ENCODE measurements at regions not wholly inside any gene's neighbourhood (a gene's known extent, or its start where the extent isn't known, plus 50 kb on each side); places are given as distances from the start of the nearest gene placed in this dataset.
"Not testable (repeated sequence)": the region's sequence is repeated elsewhere in the genome, so short reads cannot be mapped to it uniquely, and the experiment has no call there.

DNA sequence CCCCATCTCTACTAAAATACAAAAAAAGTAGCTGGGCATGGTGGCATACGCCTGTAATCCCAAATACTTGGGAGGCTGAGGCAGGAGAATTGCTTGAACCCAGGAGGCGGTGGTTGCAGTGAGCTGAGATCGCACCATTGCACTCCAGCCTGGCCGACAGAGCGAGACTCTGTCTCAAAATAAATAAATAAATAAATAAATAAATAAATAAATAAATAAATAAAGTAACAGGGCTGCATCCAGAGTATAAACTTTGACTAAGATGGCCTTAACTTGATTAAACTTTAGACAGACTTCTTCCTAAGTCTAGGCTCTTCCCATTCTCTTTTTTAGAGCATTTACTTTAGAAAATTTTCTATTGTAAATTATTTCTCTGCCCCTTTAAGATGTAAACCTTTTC, 105.6 kb upstream of the RORA start:
- DNase-seq (ENCODE audit: low read depth, low spot score); H3K9me3 ChIP-seq (ENCODE audit: control insufficient read depth, insufficient read depth, low read length); H3K27ac ChIP-seq (ENCODE audit: low read length); H3K27me3 ChIP-seq (ENCODE audit: control insufficient read depth, insufficient read depth, low read length); H3K4me3 ChIP-seq (ENCODE audit: low read length); H3K36me3 ChIP-seq (ENCODE audit: control insufficient read depth, insufficient read depth, low read length); H3K4me1 ChIP-seq (ENCODE audit: control insufficient read depth, insufficient read depth, low read length): not testable (repeated sequence)
- WGBS (ENCODE audit: insufficient coverage, insufficient read length), result no CpG with 5 or more reads among the region's 5 CpGs

DNA sequence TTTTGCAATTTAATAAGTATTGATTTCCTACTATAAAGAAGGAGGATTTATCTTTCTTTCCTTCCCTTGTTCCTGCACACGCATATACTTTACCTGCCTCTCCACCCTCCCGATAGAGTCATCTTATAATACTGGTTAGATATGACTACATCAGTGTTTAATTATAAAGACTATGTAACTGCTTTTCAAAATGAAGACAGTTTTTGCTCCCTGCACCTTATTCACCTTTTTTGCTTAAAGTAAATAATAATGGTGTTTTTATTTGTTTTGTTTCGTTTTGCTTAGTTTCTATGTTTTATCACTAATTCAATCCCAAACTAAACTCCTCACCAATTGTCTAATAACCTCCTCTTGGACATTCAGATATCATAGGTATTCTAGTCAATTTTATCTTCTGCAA, 101.9 kb upstream of the RORA start:
- H3K27me3 ChIP-seq (ENCODE audit: control insufficient read depth, insufficient read depth, low read length), result no peaks in the 10 kb centered on the region
- WGBS (ENCODE audit: insufficient coverage, insufficient read length), result no CpG with 5 or more reads among the region's 3 CpGs

DNA sequence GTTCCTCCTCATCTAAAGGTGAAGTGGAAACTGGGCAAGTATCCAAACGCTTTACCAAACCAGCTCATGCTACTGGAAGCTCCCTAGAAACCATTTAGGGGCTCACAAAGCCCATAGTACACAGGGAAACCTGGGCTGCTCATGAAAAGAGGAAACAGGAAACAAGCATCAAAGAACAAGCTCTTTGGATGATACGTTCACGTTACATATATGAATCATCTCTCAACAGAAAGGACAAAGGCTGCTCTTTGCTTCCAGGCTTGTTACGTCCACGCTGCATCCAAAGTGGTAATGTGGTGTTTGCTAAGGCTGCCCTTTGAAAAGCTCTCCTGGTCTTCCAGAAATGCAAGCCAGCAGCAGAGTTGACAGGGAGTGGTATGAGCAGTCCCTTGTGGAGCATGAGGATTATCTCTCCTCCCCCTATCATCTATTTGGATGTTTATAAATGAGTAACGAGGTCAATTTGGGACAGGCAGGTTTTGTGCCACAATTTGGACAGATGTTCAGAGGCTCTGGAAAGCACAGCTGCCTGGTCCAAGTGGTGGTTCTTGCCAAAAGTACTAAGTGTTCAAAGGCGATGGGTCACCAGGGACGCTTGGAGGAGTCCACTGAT, 98.0 kb upstream of the RORA start:
- no CpG with 5 or more reads among the region's 8 CpGs for WGBS (ENCODE audit: insufficient coverage, insufficient read length)
- Histone ChIP-seq H3K4me3 (ENCODE audit: low read length) (no peak overlapping the region), H3K9me3 (ENCODE audit: control insufficient read depth, insufficient read depth, low read length) (no peaks in the 10 kb centered on the region), H3K4me1 (ENCODE audit: control insufficient read depth, insufficient read depth, low read length) (no peaks in the 10 kb centered on the region), H3K27ac (ENCODE audit: low read length) (no peak overlapping the region), H3K27me3 (ENCODE audit: control insufficient read depth, insufficient read depth, low read length) (no peaks in the 10 kb centered on the region), H3K36me3 (ENCODE audit: control insufficient read depth, insufficient read depth, low read length) (no peaks in the 10 kb centered on the region)
- no peak for DNase-seq (ENCODE audit: low read depth, low spot score)

More for the DNA sequence above, 101.9 kb upstream of the RORA start:
- Histone ChIP-seq H3K4me1 (ENCODE audit: control insufficient read depth, insufficient read depth, low read length) (no peaks in the 10 kb centered on the region), H3K9me3 (ENCODE audit: control insufficient read depth, insufficient read depth, low read length) (no peaks in the 10 kb centered on the region), H3K27ac (ENCODE audit: low read length) (no peak overlapping the region), H3K36me3 (ENCODE audit: control insufficient read depth, insufficient read depth, low read length) (no peaks in the 10 kb centered on the region), H3K4me3 (ENCODE audit: low read length) (no peak overlapping the region)
- no peak for DNase-seq (ENCODE audit: low read depth, low spot score)

DNA sequence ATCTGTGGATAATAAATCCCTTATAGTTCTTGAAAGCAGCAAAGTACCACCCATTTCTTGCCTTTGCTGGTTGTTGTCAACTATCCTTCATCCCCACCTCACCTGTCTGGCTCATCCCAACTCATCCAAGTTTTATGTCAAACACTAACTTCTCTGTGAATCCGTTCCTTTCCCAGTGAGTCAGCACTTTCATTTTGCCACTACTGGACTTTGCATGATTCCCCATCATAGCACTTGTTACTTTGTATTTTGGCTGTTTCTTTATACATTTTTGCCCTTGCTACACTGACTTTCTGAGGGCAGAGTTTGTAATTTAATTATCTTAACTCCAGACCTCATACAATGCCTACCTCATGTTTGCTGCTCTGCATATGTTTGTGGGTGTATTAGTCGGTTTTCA, 90.8 kb upstream of the RORA start:
- Histone ChIP-seq H3K4me3 (ENCODE audit: low read length) (no peak overlapping the region), H3K9me3 (ENCODE audit: control insufficient read depth, insufficient read depth, low read length) (no peaks in the 10 kb centered on the region), H3K4me1 (ENCODE audit: control insufficient read depth, insufficient read depth, low read length) (no peaks in the 10 kb centered on the region), H3K27me3 (ENCODE audit: control insufficient read depth, insufficient read depth, low read length) (no peaks in the 10 kb centered on the region), H3K36me3 (ENCODE audit: control insufficient read depth, insufficient read depth, low read length) (no peaks in the 10 kb centered on the region), H3K27ac (ENCODE audit: low read length) (no peak overlapping the region)
- WGBS (ENCODE audit: insufficient coverage, insufficient read length), result no CpG with 5 or more reads among the region's 2 CpGs
- no peak for DNase-seq (ENCODE audit: low read depth, low spot score)

DNA sequence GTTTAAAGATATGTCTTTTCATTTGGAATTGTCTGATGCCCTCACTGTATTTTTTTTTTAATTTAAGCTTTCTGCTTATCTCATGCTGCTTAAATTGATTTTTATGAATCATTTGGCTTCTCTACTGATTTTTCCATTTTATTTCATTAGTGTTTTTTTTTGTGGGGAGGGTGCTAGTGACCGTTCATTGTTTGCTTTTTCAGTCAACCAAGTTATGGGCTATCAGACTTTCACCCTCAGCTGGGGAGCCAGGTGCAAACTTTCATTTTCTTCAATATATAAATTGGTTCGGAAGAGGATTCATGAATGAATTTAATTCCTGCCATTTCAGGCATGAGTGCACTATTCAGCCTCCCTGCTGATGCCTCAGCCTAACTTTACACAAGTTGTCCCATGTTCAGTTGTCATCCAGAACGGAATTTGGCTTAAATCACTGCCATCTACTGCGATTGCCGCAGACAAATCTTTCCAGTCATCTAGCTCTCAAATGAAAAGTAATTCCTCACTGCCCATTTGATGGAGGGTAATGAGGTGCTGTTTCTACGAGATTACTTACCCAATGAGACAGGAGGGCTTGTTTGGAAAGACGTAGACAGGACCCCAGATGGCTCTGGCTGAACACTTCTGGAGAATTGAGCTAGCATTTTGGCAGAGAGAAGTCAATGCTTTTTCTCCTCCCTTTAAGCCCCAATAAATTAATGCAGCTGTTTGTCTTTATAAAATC, 89.9 kb upstream of the RORA start:
- H3K4me1 ChIP-seq (ENCODE audit: control insufficient read depth, insufficient read depth, low read length), result no peaks in the 10 kb centered on the region
- no peak for DNase-seq (ENCODE audit: low read depth, low spot score)
- H3K36me3 ChIP-seq (ENCODE audit: control insufficient read depth, insufficient read depth, low read length), result no peaks in the 10 kb centered on the region
- H3K27ac ChIP-seq (ENCODE audit: low read length), result no peak overlapping the region
- H3K27me3 ChIP-seq (ENCODE audit: control insufficient read depth, insufficient read depth, low read length), result no peaks in the 10 kb centered on the region
- H3K4me3 ChIP-seq (ENCODE audit: low read length), result no peak overlapping the region
- no CpG with 5 or more reads among the region's 7 CpGs for WGBS (ENCODE audit: insufficient coverage, insufficient read length)
- no peaks in the 10 kb centered on the region for H3K9me3 ChIP-seq (ENCODE audit: control insufficient read depth, insufficient read depth, low read length)

DNA sequence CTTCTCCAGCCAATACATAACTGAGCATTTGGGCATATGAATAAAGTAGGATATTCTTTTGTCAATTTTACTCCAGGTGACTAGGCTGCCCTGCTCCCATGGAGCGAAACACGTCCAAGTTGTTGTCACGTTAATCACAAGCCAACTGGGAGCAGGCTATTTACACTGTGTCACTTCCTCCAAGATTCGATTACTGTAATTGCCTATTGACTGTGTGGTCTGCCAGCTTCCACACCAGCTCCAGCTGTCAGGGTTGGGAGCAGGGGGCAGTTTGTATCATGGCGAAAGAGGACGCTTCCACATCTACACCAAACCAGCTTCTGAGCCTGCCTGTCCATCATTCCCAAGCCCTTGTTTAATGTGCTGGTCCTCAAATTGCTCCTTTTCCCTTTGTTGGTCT, 89.2 kb upstream of the RORA start:
- DNase-seq (ENCODE audit: low read depth, low spot score), result no peak
- Histone ChIP-seq H3K4me3 (ENCODE audit: low read length) (no peak overlapping the region), H3K4me1 (ENCODE audit: control insufficient read depth, insufficient read depth, low read length) (no peaks in the 10 kb centered on the region), H3K36me3 (ENCODE audit: control insufficient read depth, insufficient read depth, low read length) (no peaks in the 10 kb centered on the region), H3K9me3 (ENCODE audit: control insufficient read depth, insufficient read depth, low read length) (no peaks in the 10 kb centered on the region), H3K27ac (ENCODE audit: low read length) (no peak overlapping the region), H3K27me3 (ENCODE audit: control insufficient read depth, insufficient read depth, low read length) (no peaks in the 10 kb centered on the region)
- no CpG with 5 or more reads among the region's 6 CpGs for WGBS (ENCODE audit: insufficient coverage, insufficient read length)

DNA sequence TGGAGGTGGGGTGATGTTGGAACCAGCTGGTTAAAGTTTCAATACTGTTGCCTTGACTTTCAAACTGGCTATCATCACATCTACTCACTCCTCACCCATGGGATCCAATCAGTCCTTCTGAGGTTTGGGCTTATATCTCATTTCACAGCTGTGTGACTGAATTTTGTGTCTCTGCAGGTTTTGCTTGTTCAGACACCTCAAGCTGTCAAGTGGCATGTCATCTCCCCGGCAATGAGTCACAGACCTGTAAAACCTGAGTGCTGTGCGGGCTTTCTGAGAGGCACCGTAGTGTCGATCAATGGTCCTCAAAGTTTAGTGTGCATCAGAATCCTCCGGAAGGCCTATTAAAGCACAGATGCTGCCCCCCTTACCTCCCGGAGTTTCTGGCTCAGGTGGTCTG, 86.4 kb upstream of the RORA start:
- Histone ChIP-seq H3K27me3 (ENCODE audit: control insufficient read depth, insufficient read depth, low read length) (no peaks in the 10 kb centered on the region; the same call in 1 of the 2 replicates), H3K9me3 (ENCODE audit: control insufficient read depth, insufficient read depth, low read length) (no peaks in the 10 kb centered on the region), H3K4me1 (ENCODE audit: control insufficient read depth, insufficient read depth, low read length) (no peaks in the 10 kb centered on the region; the same call in 1 of the 2 replicates), H3K27ac (ENCODE audit: low read length) (no peak overlapping the region), H3K4me3 (ENCODE audit: low read length) (no peak overlapping the region), H3K36me3 (ENCODE audit: control insufficient read depth, insufficient read depth, low read length) (no peaks in the 10 kb centered on the region)
- no peak for DNase-seq (ENCODE audit: low read depth, low spot score)
- no CpG with 5 or more reads among the region's 6 CpGs for WGBS (ENCODE audit: insufficient coverage, insufficient read length)

DNA sequence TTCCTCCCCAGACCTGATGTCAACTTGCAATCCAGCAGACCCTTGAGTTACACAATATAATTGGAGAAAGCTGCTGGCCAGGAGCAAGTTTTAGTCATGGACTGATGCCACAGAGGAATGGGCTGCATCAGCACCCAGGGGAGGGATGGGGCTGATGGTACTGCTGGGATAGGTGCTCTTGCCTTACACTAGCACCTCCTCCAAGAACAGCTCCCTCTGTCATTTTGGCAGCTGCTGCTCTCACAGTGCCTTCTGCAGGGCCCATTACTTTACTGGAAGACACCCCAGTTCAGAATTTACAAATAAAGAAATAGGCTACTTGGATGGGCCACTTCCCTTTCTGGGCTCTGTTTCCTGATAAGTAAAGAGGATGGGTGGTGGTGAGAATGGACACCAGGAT, 85.3 kb upstream of the RORA start:
- H3K27ac ChIP-seq (ENCODE audit: low read length), result no peak overlapping the region
- DNase-seq (ENCODE audit: low read depth, low spot score), result no peak
- H3K4me1 ChIP-seq (ENCODE audit: control insufficient read depth, insufficient read depth, low read length), result no peaks in the 10 kb centered on the region; the same call in 1 of the 2 replicates
- H3K36me3 ChIP-seq (ENCODE audit: control insufficient read depth, insufficient read depth, low read length), result no peaks in the 10 kb centered on the region
- no peaks in the 10 kb centered on the region for H3K9me3 ChIP-seq (ENCODE audit: control insufficient read depth, insufficient read depth, low read length)
- no peak overlapping the region for H3K4me3 ChIP-seq (ENCODE audit: low read length)
- no peaks in the 10 kb centered on the region; the same call in 1 of the 2 replicates for H3K27me3 ChIP-seq (ENCODE audit: control insufficient read depth, insufficient read depth, low read length)

DNA sequence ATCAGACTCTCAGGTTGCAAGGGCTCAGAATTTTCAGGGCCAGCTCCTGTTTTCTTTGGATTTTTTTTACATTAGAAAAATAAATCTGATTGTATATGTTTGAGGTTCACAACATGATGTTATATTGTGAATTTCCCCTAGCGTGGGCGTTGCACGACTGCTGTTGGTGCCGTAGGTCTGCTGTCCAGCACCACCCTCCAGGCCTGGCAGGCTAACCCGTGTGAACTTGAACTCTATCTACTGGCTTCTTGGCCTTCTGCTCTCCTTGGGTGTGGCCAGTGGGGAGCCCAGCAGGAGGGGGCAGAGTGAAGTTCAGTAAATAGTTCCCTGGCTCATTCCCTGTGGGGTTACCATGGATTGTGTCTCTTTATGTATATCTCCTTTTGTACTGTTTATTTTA, 80.5 kb upstream of the RORA start:
- Histone ChIP-seq H3K4me3 (ENCODE audit: low read length) (no peak overlapping the region), H3K4me1 (ENCODE audit: control insufficient read depth, insufficient read depth, low read length) (no peaks in the 10 kb centered on the region; the same call in 1 of the 2 replicates), H3K36me3 (ENCODE audit: control insufficient read depth, insufficient read depth, low read length) (no peaks in the 10 kb centered on the region), H3K27me3 (ENCODE audit: control insufficient read depth, insufficient read depth, low read length) (no peaks in the 10 kb centered on the region; the same call in 1 of the 2 replicates), H3K27ac (ENCODE audit: low read length) (no peak overlapping the region), H3K9me3 (ENCODE audit: control insufficient read depth, insufficient read depth, low read length) (no peaks in the 10 kb centered on the region)
- no peak for DNase-seq (ENCODE audit: low read depth, low spot score)
- no CpG with 5 or more reads among the region's 5 CpGs for WGBS (ENCODE audit: insufficient coverage, insufficient read length)

DNA sequence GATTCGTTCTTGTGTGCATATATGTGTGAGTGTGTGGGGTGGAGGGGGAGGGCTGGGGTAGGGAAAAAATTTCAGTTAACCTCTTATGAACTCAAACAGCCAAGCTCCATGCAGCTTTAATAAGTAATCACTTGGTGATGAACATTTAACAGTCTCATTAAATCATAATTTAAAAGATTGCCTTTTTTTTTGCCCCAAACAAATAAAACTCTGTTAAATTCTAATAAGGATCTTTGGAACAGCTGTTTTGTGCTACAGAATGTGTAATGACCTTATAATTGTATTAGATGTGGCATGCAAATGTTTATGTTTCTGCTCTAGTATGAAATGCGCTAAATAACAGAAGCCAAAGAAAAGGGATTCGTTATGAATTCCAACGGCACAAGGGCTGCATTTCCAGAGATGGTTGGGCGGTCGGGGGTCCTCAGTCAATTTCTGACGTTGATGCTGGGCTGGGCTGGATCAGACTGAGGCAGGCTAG, 80.0 kb upstream of the RORA start:
- Histone ChIP-seq H3K27ac (ENCODE audit: low read length) (no peak overlapping the region), H3K4me1 (ENCODE audit: control insufficient read depth, insufficient read depth, low read length) (no peaks in the 10 kb centered on the region; the same call in 1 of the 2 replicates), H3K36me3 (ENCODE audit: control insufficient read depth, insufficient read depth, low read length) (no peaks in the 10 kb centered on the region), H3K4me3 (ENCODE audit: low read length) (no peak overlapping the region), H3K27me3 (ENCODE audit: control insufficient read depth, insufficient read depth, low read length) (no peaks in the 10 kb centered on the region; the same call in 1 of the 2 replicates), H3K9me3 (ENCODE audit: control insufficient read depth, insufficient read depth, low read length) (no peaks in the 10 kb centered on the region)
- WGBS (ENCODE audit: insufficient coverage, insufficient read length), result 100% methylated on average over 1 of the region's 7 CpGs
- no peak for DNase-seq (ENCODE audit: low read depth, low spot score)

DNA sequence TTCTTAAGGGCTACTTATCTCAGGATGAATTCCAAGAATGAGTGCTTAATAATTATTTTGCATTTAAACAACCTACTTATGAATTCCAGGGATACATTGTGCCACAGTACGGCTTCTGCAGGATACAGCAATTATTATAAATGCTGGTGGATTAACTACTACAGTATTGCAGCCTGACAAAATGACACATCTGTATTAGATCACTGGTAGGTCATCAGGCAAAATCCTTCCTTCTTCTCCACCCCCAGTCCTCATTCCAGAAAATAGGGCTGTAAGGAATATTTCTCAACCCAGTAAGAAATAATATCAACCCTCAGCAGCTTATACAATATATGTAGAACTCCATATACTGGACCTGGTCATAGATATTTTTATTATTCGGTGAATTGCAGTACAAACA, 79.3 kb upstream of the RORA start:
- no peaks in the 10 kb centered on the region; the same call in 1 of the 2 replicates for H3K4me1 ChIP-seq (ENCODE audit: control insufficient read depth, insufficient read depth, low read length)
- no peaks in the 10 kb centered on the region for H3K36me3 ChIP-seq (ENCODE audit: control insufficient read depth, insufficient read depth, low read length)
- no peak for DNase-seq (ENCODE audit: low read depth, low spot score)
- no peak overlapping the region for H3K4me3 ChIP-seq (ENCODE audit: low read length)
- no peaks in the 10 kb centered on the region for H3K9me3 ChIP-seq (ENCODE audit: control insufficient read depth, insufficient read depth, low read length)
- no peak overlapping the region for H3K27ac ChIP-seq (ENCODE audit: low read length)
- H3K27me3 ChIP-seq (ENCODE audit: control insufficient read depth, insufficient read depth, low read length), result no peaks in the 10 kb centered on the region; the same call in 1 of the 2 replicates
- no CpG with 5 or more reads among the region's 2 CpGs for WGBS (ENCODE audit: insufficient coverage, insufficient read length)

All from iPS DF 6.9 (cell line).